Right kidney (tissue), 1 donor: ENCODE measurements at regions not wholly inside any gene's neighbourhood (a gene's known extent, or its start where the extent isn't known, plus 50 kb on each side); places are given as distances from the start of the nearest gene placed in this dataset.
"Not testable (repeated sequence)": the region's sequence is repeated elsewhere in the genome, so short reads cannot be mapped to it uniquely, and the experiment has no call there.

ENCODE experiments used
- DNase-seq: peaks from one replicate; pipeline ENCODE4 v3.0.0-alpha.2; 2016

GRCh38 chr2:205865056-205865455, 182.8 kb downstream of the NRP2 start:
- DNase-seq = no peak

- no peak for DNase-seq
These were observed 182.2 kb downstream of the NRP2 start for GRCh38 chr2:205864491-205864890.

- not testable (repeated sequence) for DNase-seq
These were observed 180.5 kb downstream of the NRP2 start for GRCh38 chr2:205862761-205863160.

GRCh38 chr2:205860885-205861284, 178.6 kb downstream of the NRP2 start:
- no peak for DNase-seq

GRCh38 chr2:205860181-205860580, 177.9 kb downstream of the NRP2 start:
- DNase-seq = no peak

GRCh38 chr2:205858881-205859441, 176.7 kb downstream of the NRP2 start:
- no peak for DNase-seq

- no peak for DNase-seq
These were observed 176.0 kb downstream of the NRP2 start for GRCh38 chr2:205858275-205858674.

GRCh38 chr2:205857520-205858237, 175.4 kb downstream of the NRP2 start:
- no peak for DNase-seq

GRCh38 chr2:205852457-205852856, 170.2 kb downstream of the NRP2 start:
- DNase-seq = no peak

GRCh38 chr2:205850611-205851010, 168.3 kb downstream of the NRP2 start:
- DNase-seq = no peak

GRCh38 chr2:205850132-205850531, 167.8 kb downstream of the NRP2 start:
- DNase-seq = no peak

GRCh38 chr2:205849136-205849535, 166.8 kb downstream of the NRP2 start:
- DNase-seq = no peak

GRCh38 chr2:205848601-205849000, 166.3 kb downstream of the NRP2 start:
- DNase-seq = no peak
